Peyer's patch (tissue), 4 donors: ENCODE measurements at regions not wholly inside any gene's neighbourhood (a gene's known extent, or its start where the extent isn't known, plus 50 kb on each side); places are given as distances from the start of the nearest gene placed in this dataset.

Experiments used
- CTCF ChIP-seq, 6 experiments: fragments of 450-650 bp in 4 of 6; fragments of 200-600 bp in 2 of 6; sonication (generic) in 1 of 6; IDR thresholded peaks; one replicate each; pipeline ENCODE4 v1.5.1; 2017 to 2019; ENCODE audit warnings: antibody characterized with exemption in 6 of 6, mild to moderate bottlenecking in 3 of 6, moderate library complexity in 1 of 6
- POLR2A ChIP-seq, 2 donors: fragments of 450-650 bp; IDR thresholded peaks; one replicate each; pipeline ENCODE4 v1.5.1; 2017; ENCODE audit warnings: antibody characterized with exemption in 2 of 2, mild to moderate bottlenecking in 2 of 2, moderate library complexity in 2 of 2

DNA sequence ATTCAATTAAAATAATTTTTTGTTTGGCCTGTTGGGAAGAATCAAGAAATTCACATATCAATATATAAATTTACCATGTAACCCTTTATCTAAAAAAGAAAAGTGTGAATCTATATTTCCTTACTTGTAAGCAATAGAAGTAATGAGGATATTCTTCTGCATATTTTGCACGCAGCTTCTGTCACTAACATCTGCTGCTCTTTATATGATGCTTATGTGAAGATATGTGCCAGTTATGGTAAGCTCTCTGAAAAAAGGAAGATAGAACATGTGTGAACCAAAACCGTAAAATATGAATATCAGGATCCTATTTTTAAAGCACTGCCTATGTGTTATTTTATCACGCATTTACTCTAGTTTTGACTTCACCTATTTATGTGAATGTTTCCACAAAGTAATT is 96.4 kb upstream of the ATP11B start:
- TF ChIP-seq CTCF (IDR thresholded peaks at IDR 0.05) (no peak), POLR2A (IDR thresholded peaks at IDR 0.05) (no peak)
